Chondrocyte (in vitro differentiated cells): ENCODE measurements at regions not wholly inside any gene's neighbourhood (a gene's known extent, or its start where the extent isn't known, plus 50 kb on each side); places are given as distances from the start of the nearest gene placed in this dataset.
"Not testable (repeated sequence)": the region's sequence is repeated elsewhere in the genome, so short reads cannot be mapped to it uniquely, and the experiment has no call there.

ENCODE experiments used
- DNase-seq: peaks from one replicate; pipeline ENCODE4 v3.0.0; 2021; ENCODE audit warnings: mixed read lengths, low spot score
- H3K27ac Mint-ChIP-seq: one replicate; pipeline ENCODE4 v1.8.0; 2021; ENCODE audit warnings: mild to moderate bottlenecking, moderate library complexity, mixed read lengths; ENCODE audit not compliant: unreplicated experiment
- H3K27me3 Mint-ChIP-seq: 2 replicates; pipeline ENCODE4 v1.8.0; 2021; ENCODE audit warnings: low read depth, mixed read lengths
- H3K36me3 Mint-ChIP-seq: 2 replicates; pipeline ENCODE4 v1.8.0; 2021; ENCODE audit warnings: low read depth, mixed read lengths
- H3K4me1 Mint-ChIP-seq: 2 replicates; pipeline ENCODE4 v1.8.0; 2021; ENCODE audit warnings: low read depth, mild to moderate bottlenecking, mixed read lengths
- H3K4me3 Mint-ChIP-seq: one replicate; pipeline ENCODE4 v1.8.0; 2021; ENCODE audit warnings: mild to moderate bottlenecking, moderate library complexity, mixed read lengths; ENCODE audit not compliant: unreplicated experiment
- H3K9me3 Mint-ChIP-seq: 2 replicates; pipeline ENCODE4 v1.8.0; 2021; ENCODE audit warnings: low read depth, mixed read lengths
- CTCF ChIP-seq: fragments of 200-600 bp; sonication (generic); IDR thresholded peaks from 2 replicates; pipeline ENCODE4 v1.5.0; 2021; ENCODE audit warnings: antibody characterized with exemption, mild to moderate bottlenecking, moderate library complexity

- no peaks in the 10 kb centered on the region for H3K27me3 Mint-ChIP-seq
- DNase-seq: no peak
- H3K36me3 Mint-ChIP-seq: no peaks in the 10 kb centered on the region
- H3K4me1 Mint-ChIP-seq: no peaks in the 10 kb centered on the region
- H3K9me3 Mint-ChIP-seq: peaks cover 25% of the 10 kb centered on the region
- H3K27ac Mint-ChIP-seq: no peak overlapping the region
- no peak overlapping the region for H3K4me3 Mint-ChIP-seq
- no peak for TF ChIP-seq CTCF
These were observed 155.6 kb downstream of the PPP4R3C start for GRCh38 chrX:27307546-27307945.

- not testable (repeated sequence) for H3K4me3 Mint-ChIP-seq, H3K4me1 Mint-ChIP-seq, H3K9me3 Mint-ChIP-seq, H3K27me3 Mint-ChIP-seq, DNase-seq, H3K27ac Mint-ChIP-seq, H3K36me3 Mint-ChIP-seq
These were observed 170.6 kb downstream of the PPP4R3C start for GRCh38 chrX:27292552-27292951.

GRCh38 chrX:27276751-27277150 lies 186.4 kb downstream of the PPP4R3C start:
- no peaks in the 10 kb centered on the region for H3K36me3 Mint-ChIP-seq
- DNase-seq: no peak
- H3K27ac Mint-ChIP-seq: no peak overlapping the region
- no peaks in the 10 kb centered on the region for H3K4me1 Mint-ChIP-seq
- H3K4me3 Mint-ChIP-seq: no peak overlapping the region
- no peak for TF ChIP-seq CTCF
- H3K9me3 Mint-ChIP-seq: peaks cover 25% of the 10 kb centered on the region
- no peaks in the 10 kb centered on the region for H3K27me3 Mint-ChIP-seq

GRCh38 chrX:27254656-27255055 lies 208.5 kb downstream of the PPP4R3C start:
- no peak overlapping the region for H3K4me3 Mint-ChIP-seq
- peaks cover 12% of the 10 kb centered on the region for H3K9me3 Mint-ChIP-seq
- no peak overlapping the region for H3K27ac Mint-ChIP-seq
- DNase-seq: no peak
- no peaks in the 10 kb centered on the region for H3K27me3 Mint-ChIP-seq
- TF ChIP-seq CTCF: no peak
- no peaks in the 10 kb centered on the region for H3K36me3 Mint-ChIP-seq
- H3K4me1 Mint-ChIP-seq: no peaks in the 10 kb centered on the region

- Mint-ChIP-seq H3K27me3 (no peaks in the 10 kb centered on the region), H3K4me1 (no peaks in the 10 kb centered on the region), H3K4me3 (no peak overlapping the region), H3K27ac (no peak overlapping the region), H3K36me3 (no peaks in the 10 kb centered on the region), H3K9me3 (peaks cover 8% of the 10 kb centered on the region)
- no peak for DNase-seq
- TF ChIP-seq CTCF: no peak
These were observed 211.8 kb downstream of the PPP4R3C start for GRCh38 chrX:27251369-27251768.

- no peak for TF ChIP-seq CTCF
- no peaks in the 10 kb centered on the region for H3K27me3 Mint-ChIP-seq
These were observed 220.6 kb downstream of the PPP4R3C start for GRCh38 chrX:27242581-27242980.

More at GRCh38 chrX:27242581-27242980, 220.6 kb downstream of the PPP4R3C start:
- Mint-ChIP-seq H3K4me1 (no peaks in the 10 kb centered on the region), H3K36me3 (no peaks in the 10 kb centered on the region), H3K9me3 (peaks cover 20% of the 10 kb centered on the region), H3K4me3 (no peak overlapping the region), H3K27ac (no peak overlapping the region)
- DNase-seq: no peak
